ENCODE measurements at regions not wholly inside any gene's neighbourhood (a gene's known extent, or its start where the extent isn't known, plus 50 kb on each side); places are given as distances from the start of the nearest gene placed in this dataset.

GRCh38 chr15:53880357-53880756 is 97.9 kb upstream of the UNC13C start:
- H3K27me3 ChIP-seq (ENCODE audit: insufficient read depth, low read length), result no peaks in the 10 kb centered on the region
- no peak overlapping the region for H3K4me2 ChIP-seq (ENCODE audit: low read length)

GRCh38 chr15:53875711-53876110 is 102.5 kb upstream of the UNC13C start:
- Histone ChIP-seq H3K4me2 (ENCODE audit: low read length) (no peak overlapping the region), H3K4me3 (ENCODE audit: low read depth, low read length, poor library complexity, severe bottlenecking) (no peak overlapping the region), H3K9ac (ENCODE audit: low read length) (no peak overlapping the region), H3K79me2 (ENCODE audit: insufficient read depth, low read length) (no peaks in the 10 kb centered on the region), H3K4me1 (ENCODE audit: insufficient read depth, low read length, severe bottlenecking) (no peaks in the 10 kb centered on the region), H4K20me1 (ENCODE audit: insufficient read depth, low read length) (no peaks in the 10 kb centered on the region), H3K27ac (ENCODE audit: low read depth, low read length, poor library complexity, severe bottlenecking) (no peak overlapping the region), H2AFZ (ENCODE audit: low read length) (no peak overlapping the region), H3K36me3 (ENCODE audit: insufficient read depth, low read length) (no peaks in the 10 kb centered on the region), H3K9me3 (ENCODE audit: low read length) (no peaks in the 10 kb centered on the region), H3K9me2 (ENCODE audit: low read depth, low read length) (no peaks in the 10 kb centered on the region), H3K27me3 (ENCODE audit: insufficient read depth, low read length) (no peaks in the 10 kb centered on the region), H3F3A (ENCODE audit: insufficient read depth, low read length) (no peaks in the 10 kb centered on the region)
- TF ChIP-seq EZH2 (IDR thresholded peaks at IDR 0.05; ENCODE audit: borderline replicate concordance, low read length) (no peak), CTCF (IDR thresholded peaks at IDR 0.05; ENCODE audit: low read length) (no peak)

More at GRCh38 chr15:53880357-53880756, 97.9 kb upstream of the UNC13C start:
- Histone ChIP-seq H3K9me2 (ENCODE audit: low read depth, low read length) (no peaks in the 10 kb centered on the region), H3K79me2 (ENCODE audit: insufficient read depth, low read length) (no peaks in the 10 kb centered on the region), H2AFZ (ENCODE audit: low read length) (no peak overlapping the region), H4K20me1 (ENCODE audit: insufficient read depth, low read length) (no peaks in the 10 kb centered on the region), H3K4me1 (ENCODE audit: insufficient read depth, low read length, severe bottlenecking) (no peaks in the 10 kb centered on the region), H3K4me3 (ENCODE audit: low read depth, low read length, poor library complexity, severe bottlenecking) (no peak overlapping the region), H3K27ac (ENCODE audit: low read depth, low read length, poor library complexity, severe bottlenecking) (no peak overlapping the region), H3K36me3 (ENCODE audit: insufficient read depth, low read length) (no peaks in the 10 kb centered on the region), H3K9me3 (ENCODE audit: low read length) (no peaks in the 10 kb centered on the region), H3F3A (ENCODE audit: insufficient read depth, low read length) (no peaks in the 10 kb centered on the region), H3K9ac (ENCODE audit: low read length) (no peak overlapping the region)
- TF ChIP-seq CTCF (IDR thresholded peaks at IDR 0.05; ENCODE audit: low read length) (no peak), EZH2 (IDR thresholded peaks at IDR 0.05; ENCODE audit: borderline replicate concordance, low read length) (no peak)

GRCh38 chr15:53875139-53875538 is 103.1 kb upstream of the UNC13C start:
- no peak overlapping the region for H3K4me2 ChIP-seq (ENCODE audit: low read length)

More at GRCh38 chr15:53875139-53875538, 103.1 kb upstream of the UNC13C start:
- no peaks in the 10 kb centered on the region for H3K9me3 ChIP-seq (ENCODE audit: low read length)
- no peaks in the 10 kb centered on the region for H3F3A ChIP-seq (ENCODE audit: insufficient read depth, low read length)
- no peak for TF ChIP-seq EZH2 (IDR thresholded peaks at IDR 0.05; ENCODE audit: borderline replicate concordance, low read length)
- TF ChIP-seq CTCF (IDR thresholded peaks at IDR 0.05; ENCODE audit: low read length), result no peak
- no peaks in the 10 kb centered on the region for H3K9me2 ChIP-seq (ENCODE audit: low read depth, low read length)
- H4K20me1 ChIP-seq (ENCODE audit: insufficient read depth, low read length), result no peaks in the 10 kb centered on the region
- H3K4me3 ChIP-seq (ENCODE audit: low read depth, low read length, poor library complexity, severe bottlenecking), result no peak overlapping the region
- no peak overlapping the region for H2AFZ ChIP-seq (ENCODE audit: low read length)
- no peak overlapping the region for H3K9ac ChIP-seq (ENCODE audit: low read length)
- no peaks in the 10 kb centered on the region for H3K27me3 ChIP-seq (ENCODE audit: insufficient read depth, low read length)
- no peaks in the 10 kb centered on the region for H3K36me3 ChIP-seq (ENCODE audit: insufficient read depth, low read length)
- no peak overlapping the region for H3K27ac ChIP-seq (ENCODE audit: low read depth, low read length, poor library complexity, severe bottlenecking)
- H3K79me2 ChIP-seq (ENCODE audit: insufficient read depth, low read length), result no peaks in the 10 kb centered on the region
- no peaks in the 10 kb centered on the region for H3K4me1 ChIP-seq (ENCODE audit: insufficient read depth, low read length, severe bottlenecking)

Data from OCI-LY1 (cell line).